HEK293 (cell line): ENCODE measurements at regions not wholly inside any gene's neighbourhood (a gene's known extent, or its start where the extent isn't known, plus 50 kb on each side); places are given as distances from the start of the nearest gene placed in this dataset.

Experiments
- CTCF ChIP-seq: fragments of 450-650 bp; formaldehyde crosslinking; IDR thresholded peaks from 2 replicates; pipeline ENCODE4 v1.5.1; 2016; ENCODE audit warnings: missing biosample characterization, missing genetic modification characterization
- PRDM2 ChIP-seq: fragments of 450-650 bp; formaldehyde crosslinking; IDR thresholded peaks from 2 replicates; pipeline ENCODE4 v1.5.1; 2016; ENCODE audit warnings: missing biosample characterization, missing genetic modification characterization, borderline replicate concordance
- ZNF174 ChIP-seq: fragments of 450-650 bp; formaldehyde crosslinking; IDR thresholded peaks from 2 replicates; pipeline ENCODE4 v1.5.0; 2017; ENCODE audit warnings: missing biosample characterization, mild to moderate bottlenecking, missing genetic modification characterization
- ZNF274 ChIP-seq, 2 experiments: fragments of 200-500 bp in 1 of 2; fragments of 450-650 bp in 1 of 2; sonication (Bioruptor generic) in 1 of 2; formaldehyde crosslinking in 1 of 2; IDR thresholded peaks; 2 replicates each; pipeline versions ENCODE4 v1.5.1 to v1.6.1; 2014 to 2016; ENCODE audit warnings: borderline replicate concordance in 1 of 2, inconsistent platforms in 1 of 2, low read length in 1 of 2, missing biosample characterization in 1 of 2, missing genetic modification characterization in 1 of 2

GRCh38 chr5:118247458-118247857, 740.9 kb downstream of the DTWD2 start:
- TF ChIP-seq PRDM2 (no peak), ZNF274 (IDR thresholded peaks at IDR 0.05; ENCODE audit: low read length) (no peak), ZNF274 (tag by site-specific recombination; IDR thresholded peaks at IDR 0.05; ENCODE audit: borderline replicate concordance) (no peak), CTCF (tag by site-specific recombination) (no peak), ZNF174 (no peak)
